ENCODE measurements at regions not wholly inside any gene's neighbourhood (a gene's known extent, or its start where the extent isn't known, plus 50 kb on each side); places are given as distances from the start of the nearest gene placed in this dataset.
"Not testable (repeated sequence)": the region's sequence is repeated elsewhere in the genome, so short reads cannot be mapped to it uniquely, and the experiment has no call there.

- Histone ChIP-seq H3K27me3 (ENCODE audit: control insufficient read depth, insufficient read depth, low read length) (no peaks in the 10 kb centered on the region), H3K4me3 (ENCODE audit: low read depth, low read length) (no peak overlapping the region), H3K9me3 (ENCODE audit: control insufficient read depth, insufficient read depth, low read length) (no peaks in the 10 kb centered on the region), H3K27ac (ENCODE audit: low read depth, low read length) (no peak overlapping the region)
- no peak for DNase-seq (ENCODE audit: low read depth, low spot score)
- POLR2A ChIA-PET, result no interaction called here
- no peak for TF ChIP-seq CTCF (IDR thresholded peaks at IDR 0.05; ENCODE audit: low read depth, low read length)
- CTCF ChIA-PET, result no interaction called here
Observed at GRCh38 chr10:35986756-35987502, 344.8 kb upstream of the FZD8 start.

GRCh38 chr10:35979116-35979515 lies 337.0 kb upstream of the FZD8 start:
- ChIA-PET POLR2A (no interaction called here), CTCF (no interaction called here)
- DNase-seq (ENCODE audit: low read depth, low spot score), result no peak
- no peak for TF ChIP-seq CTCF (IDR thresholded peaks at IDR 0.05; ENCODE audit: low read depth, low read length)
- Histone ChIP-seq H3K4me3 (ENCODE audit: low read depth, low read length) (no peak overlapping the region), H3K27me3 (ENCODE audit: control insufficient read depth, insufficient read depth, low read length) (no peaks in the 10 kb centered on the region), H3K9me3 (ENCODE audit: control insufficient read depth, insufficient read depth, low read length) (no peaks in the 10 kb centered on the region), H3K27ac (ENCODE audit: low read depth, low read length) (no peak overlapping the region)

GRCh38 chr10:35973912-35974591 lies 332.0 kb upstream of the FZD8 start:
- DNase-seq (ENCODE audit: low read depth, low spot score); H3K9me3 ChIP-seq (ENCODE audit: control insufficient read depth, insufficient read depth, low read length); H3K27me3 ChIP-seq (ENCODE audit: control insufficient read depth, insufficient read depth, low read length); H3K4me3 ChIP-seq (ENCODE audit: low read depth, low read length); POLR2A ChIA-PET; CTCF ChIA-PET; H3K27ac ChIP-seq (ENCODE audit: low read depth, low read length): not testable (repeated sequence)

GRCh38 chr10:35972275-35972674 lies 330.2 kb upstream of the FZD8 start:
- no peak for TF ChIP-seq CTCF (IDR thresholded peaks at IDR 0.05; ENCODE audit: low read depth, low read length)
- DNase-seq (ENCODE audit: low read depth, low spot score), result no peak
- no peaks in the 10 kb centered on the region for H3K27me3 ChIP-seq (ENCODE audit: control insufficient read depth, insufficient read depth, low read length)
- CTCF ChIA-PET, result no interaction called here
- H3K4me3 ChIP-seq (ENCODE audit: low read depth, low read length), result no peak overlapping the region
- POLR2A ChIA-PET, result no interaction called here
- H3K27ac ChIP-seq (ENCODE audit: low read depth, low read length), result no peak overlapping the region
- no peaks in the 10 kb centered on the region for H3K9me3 ChIP-seq (ENCODE audit: control insufficient read depth, insufficient read depth, low read length)

- ChIA-PET CTCF (no interaction called here), POLR2A (no interaction called here)
- H3K27me3 ChIP-seq (ENCODE audit: control insufficient read depth, insufficient read depth, low read length), result no peaks in the 10 kb centered on the region
- H3K27ac ChIP-seq (ENCODE audit: low read depth, low read length), result no peak overlapping the region
- TF ChIP-seq CTCF (IDR thresholded peaks at IDR 0.05; ENCODE audit: low read depth, low read length), result no peak
- DNase-seq (ENCODE audit: low read depth, low spot score), result no peak
- no peak overlapping the region for H3K4me3 ChIP-seq (ENCODE audit: low read depth, low read length)
- H3K9me3 ChIP-seq (ENCODE audit: control insufficient read depth, insufficient read depth, low read length), result no peaks in the 10 kb centered on the region
Observed at GRCh38 chr10:35971397-35971796, 329.3 kb upstream of the FZD8 start.
